Peyer's patch (tissue), 4 donors: ENCODE measurements at regions not wholly inside any gene's neighbourhood (a gene's known extent, or its start where the extent isn't known, plus 50 kb on each side); places are given as distances from the start of the nearest gene placed in this dataset.

ENCODE experiments used
- CTCF ChIP-seq, 6 experiments: fragments of 450-650 bp in 4 of 6; fragments of 200-600 bp in 2 of 6; sonication (generic) in 1 of 6; IDR thresholded peaks; one replicate each; pipeline ENCODE4 v1.5.1; 2017 to 2019; ENCODE audit warnings: antibody characterized with exemption in 6 of 6, mild to moderate bottlenecking in 3 of 6, moderate library complexity in 1 of 6
- POLR2A ChIP-seq, 2 donors: fragments of 450-650 bp; IDR thresholded peaks; one replicate each; pipeline ENCODE4 v1.5.1; 2017; ENCODE audit warnings: antibody characterized with exemption in 2 of 2, mild to moderate bottlenecking in 2 of 2, moderate library complexity in 2 of 2

- TF ChIP-seq CTCF (IDR thresholded peaks at IDR 0.05): no peak
- TF ChIP-seq POLR2A (IDR thresholded peaks at IDR 0.05): no peak
Measured at GRCh38 chr19:30070198-30070967, 128.3 kb downstream of the URI1 start.
